KOPT-K1 (cell line): ENCODE measurements at regions not wholly inside any gene's neighbourhood (a gene's known extent, or its start where the extent isn't known, plus 50 kb on each side); places are given as distances from the start of the nearest gene placed in this dataset.
"Not testable (repeated sequence)": the region's sequence is repeated elsewhere in the genome, so short reads cannot be mapped to it uniquely, and the experiment has no call there.

ENCODE experiments used
- H3K27ac ChIP-seq: fragments of 200-600 bp; sonication (generic); 2 replicates; pipeline ENCODE4 v1.5.1; 2016; ENCODE audit warnings: antibody characterized with exemption, mild to moderate bottlenecking, low read depth, low read length; ENCODE audit not compliant: poor library complexity, severe bottlenecking
- H3K36me3 ChIP-seq: fragments of 200-600 bp; sonication (generic); 2 replicates; pipeline ENCODE4 v1.5.1; 2017; ENCODE audit warnings: antibody characterized with exemption, mild to moderate bottlenecking, low read length, moderate library complexity; ENCODE audit not compliant: insufficient read depth
- H3K9me3 ChIP-seq: fragments of 200-600 bp; sonication (generic); 2 replicates; pipeline ENCODE4 v1.5.1; 2017; ENCODE audit warnings: antibody characterized with exemption, low read length, mild to moderate bottlenecking; ENCODE audit not compliant: insufficient read depth, poor library complexity, severe bottlenecking

- H3K36me3 ChIP-seq = not testable (repeated sequence)
These were observed 66.7 kb upstream of the LIPC start for GRCh38 chr15:58365098-58365497.

GRCh38 chr15:58369261-58369701 is 62.5 kb upstream of the LIPC start:
- Histone ChIP-seq H3K9me3 (peaks cover 22% of the 10 kb centered on the region), H3K27ac (no peak overlapping the region), H3K36me3 (no peaks in the 10 kb centered on the region)

More at GRCh38 chr15:58365098-58365497, 66.7 kb upstream of the LIPC start:
- H3K27ac ChIP-seq, H3K9me3 ChIP-seq: not testable (repeated sequence)

- Histone ChIP-seq H3K9me3 (peaks cover 22% of the 10 kb centered on the region), H3K36me3 (no peaks in the 10 kb centered on the region), H3K27ac (no peak overlapping the region)
These were observed 61.8 kb upstream of the LIPC start for GRCh38 chr15:58369956-58370355.

GRCh38 chr15:58374147-58374546 is 57.6 kb upstream of the LIPC start:
- Histone ChIP-seq H3K36me3 (no peaks in the 10 kb centered on the region), H3K27ac (no peak overlapping the region), H3K9me3 (peaks cover 27% of the 10 kb centered on the region)

- Histone ChIP-seq H3K36me3 (no peaks in the 10 kb centered on the region), H3K27ac (no peak overlapping the region)
These were observed 54.6 kb upstream of the LIPC start for GRCh38 chr15:58377193-58377592.

GRCh38 chr15:58378241-58379085 is 53.3 kb upstream of the LIPC start:
- Histone ChIP-seq H3K9me3 (peaks cover 9% of the 10 kb centered on the region), H3K27ac (no peak overlapping the region), H3K36me3 (no peaks in the 10 kb centered on the region)

More at GRCh38 chr15:58377193-58377592, 54.6 kb upstream of the LIPC start:
- peaks cover 14% of the 10 kb centered on the region for H3K9me3 ChIP-seq

GRCh38 chr15:58379454-58379853 is 52.3 kb upstream of the LIPC start:
- not testable (repeated sequence) for H3K36me3 ChIP-seq, H3K27ac ChIP-seq, H3K9me3 ChIP-seq

GRCh38 chr15:58380280-58380945 is 51.4 kb upstream of the LIPC start:
- Histone ChIP-seq H3K27ac (no peak overlapping the region), H3K36me3 (no peaks in the 10 kb centered on the region), H3K9me3 (peaks cover 5% of the 10 kb centered on the region)

- Histone ChIP-seq H3K36me3 (no peaks in the 10 kb centered on the region), H3K9me3 (peaks cover 5% of the 10 kb centered on the region), H3K27ac (no peak overlapping the region)
These were observed 50.1 kb upstream of the LIPC start for GRCh38 chr15:58381697-58382096.
